ENCODE measurements at regions not wholly inside any gene's neighbourhood (a gene's known extent, or its start where the extent isn't known, plus 50 kb on each side); places are given as distances from the start of the nearest gene placed in this dataset.

DNA sequence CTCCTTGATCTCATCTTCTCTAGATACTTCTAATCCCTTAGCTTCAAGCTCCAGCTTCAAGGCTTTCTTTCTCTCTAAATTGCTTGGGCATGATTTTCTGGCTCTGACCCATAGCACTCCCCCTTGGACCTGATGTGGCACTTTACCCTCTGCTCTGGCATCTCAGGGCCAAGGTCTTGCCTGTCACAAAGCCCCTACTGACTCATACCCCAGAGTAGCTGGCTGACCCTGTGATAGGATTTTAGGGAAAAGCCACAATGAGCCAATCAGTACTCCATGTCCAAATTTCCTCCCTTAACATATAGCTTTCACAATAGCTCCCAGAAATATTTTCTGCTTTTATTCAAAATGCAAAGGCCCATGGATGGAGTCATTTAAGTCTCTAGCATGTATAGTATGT is 488.7 kb upstream of the SPRED2 start:
- no peak overlapping the region for H3K4me2 ChIP-seq (ENCODE audit: low read length)
- H3K27me3 ChIP-seq (ENCODE audit: insufficient read depth, low read length): no peaks in the 10 kb centered on the region
- H2AK5ac ChIP-seq (ENCODE audit: low read length): no peak overlapping the region
- no peak overlapping the region for H3K27ac ChIP-seq (ENCODE audit: low read depth, low read length)
- no peak for DNase-seq
- no peak overlapping the region for H3K4ac ChIP-seq (ENCODE audit: low read depth, low read length)
- H4K12ac ChIP-seq (ENCODE audit: low read depth, low read length): no peak overlapping the region
- peaks cover 0 to 2% of the 10 kb centered on the region in 2 experiments for H3K4me1 ChIP-seq (ENCODE audit: control insufficient read depth in 1 of 2, insufficient read depth in 2 of 2, low read length in 2 of 2)
- no peak overlapping the region for H3K14ac ChIP-seq (ENCODE audit: low read length)
- no peak overlapping the region for H2BK5ac ChIP-seq (ENCODE audit: low read depth, low read length, poor library complexity)
- H3K9ac ChIP-seq (ENCODE audit: low read length): no peak overlapping the region
- no peaks in the 10 kb centered on the region for H3K9me3 ChIP-seq (ENCODE audit: insufficient read depth, low read depth, low read length)
- no peaks in the 10 kb centered on the region for H3K36me3 ChIP-seq (ENCODE audit: control insufficient read depth in 1 of 2, insufficient read depth in 2 of 2, low read length in 2 of 2)
- peak overlapping the region; percentile 18 for H2BK120ac ChIP-seq (ENCODE audit: insufficient read depth, low read length, poor library complexity)
- H4K8ac ChIP-seq (ENCODE audit: low read depth, low read length): no peak overlapping the region
- H2BK12ac ChIP-seq (ENCODE audit: low read length): no peak overlapping the region
- H3K4me3 ChIP-seq (ENCODE audit: low read depth, low read length): no peak overlapping the region
- H3K23ac ChIP-seq (ENCODE audit: low read length): no peak overlapping the region
- no peak overlapping the region for H4K91ac ChIP-seq (ENCODE audit: low read depth, low read length)
- no peak overlapping the region for H3K18ac ChIP-seq (ENCODE audit: low read length)
- H2AFZ ChIP-seq (ENCODE audit: insufficient read depth, low read length, poor library complexity): no peak overlapping the region
- no peaks in the 10 kb centered on the region for H3K79me2 ChIP-seq (ENCODE audit: control insufficient read depth, insufficient read depth, low read length, poor library complexity)
- H3K79me1 ChIP-seq (ENCODE audit: low read length): peaks cover 2% of the 10 kb centered on the region

DNA sequence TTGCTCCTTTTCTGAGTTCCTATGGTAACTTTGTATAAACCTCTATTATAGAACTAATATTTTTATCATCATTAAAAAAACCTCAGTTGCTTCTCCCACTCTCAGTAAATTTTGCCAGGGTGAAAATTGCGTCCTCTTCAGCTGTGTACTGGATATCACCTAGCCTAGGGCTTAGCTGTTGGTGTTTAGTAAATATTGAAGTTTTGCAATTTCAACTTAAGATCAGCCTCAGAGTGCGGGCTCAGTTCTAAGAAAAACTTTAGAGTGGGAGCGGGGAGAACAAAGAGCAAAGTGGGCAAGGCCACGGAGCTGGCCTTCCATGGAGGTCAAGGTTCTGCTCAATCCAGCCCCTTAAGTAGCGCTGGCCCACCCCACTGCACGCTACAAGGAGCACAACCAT is 488.3 kb upstream of the SPRED2 start:
- no CpG with 5 or more reads among the region's 6 CpGs for WGBS (ENCODE audit: extremely low coverage, insufficient coverage, insufficient read length)
- H3K79me2 ChIP-seq (ENCODE audit: control insufficient read depth, insufficient read depth, low read length, poor library complexity): no peaks in the 10 kb centered on the region
- H3K36me3 ChIP-seq (ENCODE audit: control insufficient read depth in 1 of 2, insufficient read depth in 2 of 2, low read length in 2 of 2): no peaks in the 10 kb centered on the region
- DNase-seq: no peak
- H2AFZ ChIP-seq (ENCODE audit: insufficient read depth, low read length, poor library complexity): no peak overlapping the region
- peaks cover 2% of the 10 kb centered on the region for H3K79me1 ChIP-seq (ENCODE audit: low read length)
- no peak overlapping the region for H3K4ac ChIP-seq (ENCODE audit: low read depth, low read length)
- no peaks in the 10 kb centered on the region for H3K9me3 ChIP-seq (ENCODE audit: insufficient read depth, low read depth, low read length)
- H3K4me2 ChIP-seq (ENCODE audit: low read length): no peak overlapping the region
- H3K14ac ChIP-seq (ENCODE audit: low read length): no peak overlapping the region
- no peak overlapping the region for H2BK12ac ChIP-seq (ENCODE audit: low read length)
- no peak overlapping the region for H4K8ac ChIP-seq (ENCODE audit: low read depth, low read length)
- H3K27ac ChIP-seq (ENCODE audit: low read depth, low read length): no peak overlapping the region
- no peak overlapping the region for H3K23ac ChIP-seq (ENCODE audit: low read length)
- no peak overlapping the region for H4K12ac ChIP-seq (ENCODE audit: low read depth, low read length)
- no peak overlapping the region for H3K9ac ChIP-seq (ENCODE audit: low read length)
- peak overlapping the region; percentile 18 for H2BK120ac ChIP-seq (ENCODE audit: insufficient read depth, low read length, poor library complexity)
- H4K91ac ChIP-seq (ENCODE audit: low read depth, low read length): no peak overlapping the region
- no peak overlapping the region for H2BK5ac ChIP-seq (ENCODE audit: low read depth, low read length, poor library complexity)
- H3K4me3 ChIP-seq (ENCODE audit: low read depth, low read length): no peak overlapping the region
- H2AK5ac ChIP-seq (ENCODE audit: low read length): no peak overlapping the region
- peaks cover 0 to 2% of the 10 kb centered on the region in 2 experiments for H3K4me1 ChIP-seq (ENCODE audit: control insufficient read depth in 1 of 2, insufficient read depth in 2 of 2, low read length in 2 of 2)
- H3K27me3 ChIP-seq (ENCODE audit: insufficient read depth, low read length): no peaks in the 10 kb centered on the region
- H3K18ac ChIP-seq (ENCODE audit: low read length): no peak overlapping the region

DNA sequence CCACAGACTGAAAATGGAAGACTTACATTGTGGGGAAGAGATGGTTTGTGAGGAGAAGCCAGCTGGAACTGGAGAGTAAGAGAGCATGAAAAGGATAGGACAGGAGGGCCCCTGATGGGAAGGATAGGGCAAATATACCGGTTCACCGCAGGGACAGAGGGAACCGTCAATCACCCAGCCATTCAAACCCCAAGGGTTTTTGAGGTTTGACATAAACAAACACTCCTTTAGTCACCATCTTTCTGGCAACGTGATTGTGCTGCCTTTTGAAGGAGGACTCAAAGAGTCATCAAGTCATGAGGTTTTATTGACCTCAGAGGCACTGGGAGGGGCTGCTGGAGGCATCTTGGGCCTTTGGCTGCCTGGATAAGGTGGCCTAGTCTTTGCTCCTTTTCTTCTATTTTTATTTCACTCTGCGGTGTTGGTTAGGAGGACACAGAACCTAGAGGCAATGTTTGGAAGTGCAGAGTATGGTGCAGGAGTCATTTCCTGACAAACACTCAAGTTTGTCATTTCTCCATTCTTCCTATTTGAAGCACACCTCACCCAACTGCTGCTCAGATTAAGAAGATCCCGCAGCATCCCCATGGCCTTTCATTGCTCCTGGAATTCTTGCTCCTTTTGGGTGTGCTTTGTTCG is 487.3 kb upstream of the SPRED2 start:
- H4K12ac ChIP-seq (ENCODE audit: low read depth, low read length): no peak overlapping the region
- H3K27ac ChIP-seq (ENCODE audit: low read depth, low read length): no peak overlapping the region
- no peaks in the 10 kb centered on the region for H3K27me3 ChIP-seq (ENCODE audit: insufficient read depth, low read length)
- peaks cover 2% of the 10 kb centered on the region for H3K79me1 ChIP-seq (ENCODE audit: low read length)
- no peak overlapping the region for H2AK5ac ChIP-seq (ENCODE audit: low read length)
- H2BK5ac ChIP-seq (ENCODE audit: low read depth, low read length, poor library complexity): no peak overlapping the region
- no CpG with 5 or more reads among the region's 7 CpGs for WGBS (ENCODE audit: extremely low coverage, insufficient coverage, insufficient read length)
- no peak overlapping the region for H2AFZ ChIP-seq (ENCODE audit: insufficient read depth, low read length, poor library complexity)
- no peak overlapping the region for H3K9ac ChIP-seq (ENCODE audit: low read length)
- H2BK12ac ChIP-seq (ENCODE audit: low read length): no peak overlapping the region
- H3K4ac ChIP-seq (ENCODE audit: low read depth, low read length): no peak overlapping the region
- no peak overlapping the region for H3K4me2 ChIP-seq (ENCODE audit: low read length)
- H3K36me3 ChIP-seq (ENCODE audit: control insufficient read depth in 1 of 2, insufficient read depth in 2 of 2, low read length in 2 of 2): no peaks in the 10 kb centered on the region
- H3K23ac ChIP-seq (ENCODE audit: low read length): no peak overlapping the region
- DNase-seq: no peak
- H3K18ac ChIP-seq (ENCODE audit: low read length): no peak overlapping the region
- H3K14ac ChIP-seq (ENCODE audit: low read length): no peak overlapping the region
- H4K8ac ChIP-seq (ENCODE audit: low read depth, low read length): peak overlapping the region; percentile 23
- H3K79me2 ChIP-seq (ENCODE audit: control insufficient read depth, insufficient read depth, low read length, poor library complexity): no peaks in the 10 kb centered on the region
- no peak overlapping the region for H4K91ac ChIP-seq (ENCODE audit: low read depth, low read length)
- H2BK120ac ChIP-seq (ENCODE audit: insufficient read depth, low read length, poor library complexity): no peak overlapping the region
- H3K9me3 ChIP-seq (ENCODE audit: insufficient read depth, low read depth, low read length): no peaks in the 10 kb centered on the region
- H3K4me1 ChIP-seq (ENCODE audit: control insufficient read depth in 1 of 2, insufficient read depth in 2 of 2, low read length in 2 of 2): peaks cover 0 to 2% of the 10 kb centered on the region in 2 experiments
- no peak overlapping the region for H3K4me3 ChIP-seq (ENCODE audit: low read depth, low read length)

DNA sequence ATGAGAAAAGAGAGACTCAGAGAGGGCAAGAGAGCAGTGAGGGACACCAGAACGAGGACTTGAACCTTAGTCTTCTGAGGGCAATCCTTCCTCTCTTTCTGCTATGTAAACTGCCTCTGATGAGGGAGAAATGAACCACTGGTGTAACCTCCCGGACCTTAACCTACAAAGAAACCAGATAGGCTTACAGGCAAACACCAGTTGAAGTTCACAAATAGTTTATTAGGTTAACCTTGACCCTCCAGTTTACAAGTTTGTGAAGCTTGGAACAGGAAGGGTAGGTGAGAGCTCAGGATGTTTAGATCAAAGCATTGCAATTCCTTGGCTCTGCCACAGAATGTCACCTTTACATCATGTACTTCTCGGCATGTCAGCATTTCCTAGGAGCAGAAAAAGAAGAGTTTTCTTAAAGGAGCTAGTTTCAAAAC is 486.4 kb upstream of the SPRED2 start:
- H3K36me3 ChIP-seq (ENCODE audit: control insufficient read depth in 1 of 2, insufficient read depth in 2 of 2, low read length in 2 of 2): no peaks in the 10 kb centered on the region
- H3K14ac ChIP-seq (ENCODE audit: low read length): no peak overlapping the region
- H3K23ac ChIP-seq (ENCODE audit: low read length): no peak overlapping the region
- no peak overlapping the region for H2BK5ac ChIP-seq (ENCODE audit: low read depth, low read length, poor library complexity)
- H3K27ac ChIP-seq (ENCODE audit: low read depth, low read length): no peak overlapping the region
- H3K4me2 ChIP-seq (ENCODE audit: low read length): no peak overlapping the region
- H2BK12ac ChIP-seq (ENCODE audit: low read length): no peak overlapping the region
- peaks cover 0 to 2% of the 10 kb centered on the region in 2 experiments for H3K4me1 ChIP-seq (ENCODE audit: control insufficient read depth in 1 of 2, insufficient read depth in 2 of 2, low read length in 2 of 2)
- no peak overlapping the region for H2AK5ac ChIP-seq (ENCODE audit: low read length)
- no peak overlapping the region for H4K91ac ChIP-seq (ENCODE audit: low read depth, low read length)
- H4K8ac ChIP-seq (ENCODE audit: low read depth, low read length): no peak overlapping the region
- H2AFZ ChIP-seq (ENCODE audit: insufficient read depth, low read length, poor library complexity): no peak overlapping the region
- no peak overlapping the region for H3K18ac ChIP-seq (ENCODE audit: low read length)
- no CpG with 5 or more reads among the region's 3 CpGs for WGBS (ENCODE audit: extremely low coverage, insufficient coverage, insufficient read length)
- no peak overlapping the region for H3K4me3 ChIP-seq (ENCODE audit: low read depth, low read length)
- H3K9ac ChIP-seq (ENCODE audit: low read length): no peak overlapping the region
- no peak overlapping the region for H3K4ac ChIP-seq (ENCODE audit: low read depth, low read length)
- H3K9me3 ChIP-seq (ENCODE audit: insufficient read depth, low read depth, low read length): no peaks in the 10 kb centered on the region
- no peak overlapping the region for H4K12ac ChIP-seq (ENCODE audit: low read depth, low read length)
- peak in 1 of 2 donors; percentile 17 for DNase-seq
- H3K27me3 ChIP-seq (ENCODE audit: insufficient read depth, low read length): no peaks in the 10 kb centered on the region
- no peaks in the 10 kb centered on the region for H3K79me2 ChIP-seq (ENCODE audit: control insufficient read depth, insufficient read depth, low read length, poor library complexity)
- H3K79me1 ChIP-seq (ENCODE audit: low read length): peaks cover 2% of the 10 kb centered on the region
- H2BK120ac ChIP-seq (ENCODE audit: insufficient read depth, low read length, poor library complexity): no peak overlapping the region
